ENCODE measurements at regions not wholly inside any gene's neighbourhood (a gene's known extent, or its start where the extent isn't known, plus 50 kb on each side); places are given as distances from the start of the nearest gene placed in this dataset.

- Histone ChIP-seq H3K27me3 (ENCODE audit: insufficient read depth, low read depth) (no peaks in the 10 kb centered on the region), H3K4me2 (no peak overlapping the region), H2AFZ (no peak overlapping the region), H3K4me1 (replicated peaks; ENCODE audit: insufficient read depth) (no peaks in the 10 kb centered on the region), H3K9me2 (ENCODE audit: insufficient read depth) (no peaks in the 10 kb centered on the region), H4K20me1 (ENCODE audit: insufficient read depth) (no peaks in the 10 kb centered on the region), H3K4me3 (no peak overlapping the region), H3K79me2 (ENCODE audit: low read depth) (no peaks in the 10 kb centered on the region), H3K36me3 (ENCODE audit: low read depth) (no peaks in the 10 kb centered on the region), H3F3A (ENCODE audit: insufficient read depth, low read depth) (no peaks in the 10 kb centered on the region), H3K27ac (no peak overlapping the region), H3K9me3 (ENCODE audit: insufficient read depth, low read depth) (no peaks in the 10 kb centered on the region)
- ChIA-PET POLR2A (ENCODE audit: unreplicated experiment) (no interaction called here), CTCF (no interaction called here)
- BruUV-seq (replicated peaks), result no TSS peak
- TF ChIP-seq EZH2 (IDR thresholded peaks at IDR 0.05; ENCODE audit: low read depth) (no peak), CTCF (conservative IDR thresholded peaks at IDR 0.05) (no peak)
- intact Hi-C loops (cut with micrococcal nuclease; ENCODE audit: unreplicated experiment), result no loop called here
- DNase-seq, result no peak
Measured at GRCh38 chr10:10160821-10161312, 856.8 kb upstream of the CELF2 start.

DNA sequence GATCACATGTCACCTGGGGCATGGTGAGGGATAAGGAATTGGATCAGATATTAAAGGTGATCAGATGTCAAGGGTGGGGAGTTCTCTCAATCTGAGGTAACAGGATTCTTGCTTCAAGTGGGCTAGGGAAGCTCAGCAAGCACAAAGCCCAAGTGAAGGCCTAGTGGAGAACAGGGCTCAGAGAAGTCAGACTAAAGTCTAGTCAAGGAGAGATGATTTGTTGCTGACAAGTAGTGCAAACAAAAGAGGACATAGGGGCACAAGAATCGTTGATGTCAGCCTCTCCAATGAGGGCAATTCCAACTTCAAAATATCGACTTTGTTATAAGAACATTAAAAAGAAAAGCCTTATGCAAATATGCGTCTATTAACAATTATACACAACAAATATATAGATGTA, 852.8 kb upstream of the CELF2 start:
- H3K4me1 ChIP-seq (replicated peaks; ENCODE audit: insufficient read depth), result no peaks in the 10 kb centered on the region
- ChIA-PET POLR2A (ENCODE audit: unreplicated experiment) (no interaction called here), CTCF (no interaction called here)
- no peaks in the 10 kb centered on the region for H3K9me2 ChIP-seq (ENCODE audit: insufficient read depth)
- no peak for DNase-seq
- no peak overlapping the region for H2AFZ ChIP-seq
- TF ChIP-seq CTCF (conservative IDR thresholded peaks at IDR 0.05), result no peak
- no peaks in the 10 kb centered on the region for H4K20me1 ChIP-seq (ENCODE audit: insufficient read depth)
- no peaks in the 10 kb centered on the region for H3K79me2 ChIP-seq (ENCODE audit: low read depth)
- no peaks in the 10 kb centered on the region for H3K9me3 ChIP-seq (ENCODE audit: insufficient read depth, low read depth)
- no peaks in the 10 kb centered on the region for H3F3A ChIP-seq (ENCODE audit: insufficient read depth, low read depth)
- no peaks in the 10 kb centered on the region for H3K27me3 ChIP-seq (ENCODE audit: insufficient read depth, low read depth)
- no TSS peak for BruUV-seq (replicated peaks)
- intact Hi-C loops (cut with micrococcal nuclease; ENCODE audit: unreplicated experiment), result no loop called here
- no peak overlapping the region for H3K4me3 ChIP-seq
- H3K4me2 ChIP-seq, result no peak overlapping the region
- H3K36me3 ChIP-seq (ENCODE audit: low read depth), result no peaks in the 10 kb centered on the region
- H3K27ac ChIP-seq, result no peak overlapping the region

DNA sequence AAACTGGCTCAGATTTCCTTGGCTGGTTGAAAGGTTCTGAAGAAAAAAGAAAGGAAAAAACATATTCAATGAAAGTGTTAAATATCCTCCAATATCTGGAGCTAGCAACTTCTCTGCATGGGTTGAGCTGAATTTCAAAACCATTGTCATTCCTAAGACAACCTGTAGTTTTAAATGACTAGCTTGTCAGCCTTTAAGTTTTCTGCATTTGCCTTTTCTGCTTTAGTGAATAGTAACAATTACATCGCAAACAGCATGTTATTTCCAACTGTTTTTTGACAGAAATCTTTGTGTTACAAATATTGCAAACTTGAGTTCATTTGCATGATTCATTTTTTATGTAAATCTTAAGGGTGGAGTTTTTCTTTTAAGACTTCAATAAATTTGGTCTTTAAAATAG, 852.3 kb upstream of the CELF2 start:
- Histone ChIP-seq H3K4me3 (no peak overlapping the region), H3F3A (ENCODE audit: insufficient read depth, low read depth) (no peaks in the 10 kb centered on the region), H4K20me1 (ENCODE audit: insufficient read depth) (no peaks in the 10 kb centered on the region), H3K9me2 (ENCODE audit: insufficient read depth) (no peaks in the 10 kb centered on the region), H3K4me1 (replicated peaks; ENCODE audit: insufficient read depth) (no peaks in the 10 kb centered on the region), H3K79me2 (ENCODE audit: low read depth) (no peaks in the 10 kb centered on the region), H3K4me2 (no peak overlapping the region), H2AFZ (no peak overlapping the region), H3K36me3 (ENCODE audit: low read depth) (no peaks in the 10 kb centered on the region), H3K27ac (no peak overlapping the region), H3K9me3 (ENCODE audit: insufficient read depth, low read depth) (no peaks in the 10 kb centered on the region), H3K27me3 (ENCODE audit: insufficient read depth, low read depth) (no peaks in the 10 kb centered on the region)
- POLR2A ChIA-PET (ENCODE audit: unreplicated experiment), result no interaction called here
- no peak for TF ChIP-seq CTCF (conservative IDR thresholded peaks at IDR 0.05)
- TF ChIP-seq EZH2 (IDR thresholded peaks at IDR 0.05; ENCODE audit: low read depth), result no peak
- no TSS peak for BruUV-seq (replicated peaks)
- no peak for DNase-seq
- CTCF ChIA-PET, result no interaction called here
- intact Hi-C loops (cut with micrococcal nuclease; ENCODE audit: unreplicated experiment), result no loop called here
